PC-9 (cell line): ENCODE measurements at regions not wholly inside any gene's neighbourhood (a gene's known extent, or its start where the extent isn't known, plus 50 kb on each side); places are given as distances from the start of the nearest gene placed in this dataset.

Source experiments
- BruUV-seq: library from RNA; stranded (reverse); fragments of 400-500 nt; replicated peaks from 2 replicates; lab custom pipeline; 2021; lab: Mats Ljungman, UMichigan
- CTCF ChIA-PET: fragments of 300-600 bp; sonication (Branson Sonifier 250); formaldehyde crosslinking; loops from one replicate; lab custom pipeline; 2022; ENCODE audit warnings: antibody characterized with exemption; lab: Charles Lee
- POLR2A ChIA-PET: fragments of 300-600 bp; sonication (Branson Sonifier 250); formaldehyde crosslinking; loops from one replicate; lab custom pipeline; 2022; ENCODE audit warnings: antibody characterized with exemption; ENCODE audit not compliant: unreplicated experiment; lab: Charles Lee
- DNase-seq, 2 experiments: peaks; one replicate each; pipeline versions ENCODE4 v3.0.0 to v3.0.0-alpha.2; 2015 to 2022; ENCODE audit warnings: mixed read lengths in 1 of 2
- H2AFZ ChIP-seq: fragments of 200-600 bp; sonication (generic); 2 replicates; pipeline ENCODE4 v1.8.1; 2017; ENCODE audit warnings: antibody characterized with exemption
- H3F3A ChIP-seq: fragments of 200-600 bp; sonication (generic); 2 replicates; pipeline ENCODE4 v1.8.1; 2017; ENCODE audit warnings: antibody characterized with exemption, mild to moderate bottlenecking, low read depth; ENCODE audit not compliant: insufficient read depth
- H3K27ac ChIP-seq: fragments of 200-600 bp; sonication (generic); 2 replicates; pipeline ENCODE4 v1.6.1; 2016; ENCODE audit warnings: mixed run types
- H3K27me3 ChIP-seq: fragments of 200-600 bp; sonication (generic); 2 replicates; pipeline ENCODE4 v1.6.1; 2016; ENCODE audit warnings: low read depth, mixed run types; ENCODE audit not compliant: insufficient read depth
- H3K36me3 ChIP-seq: fragments of 200-600 bp; sonication (generic); 2 replicates; pipeline ENCODE4 v1.6.1; 2016; ENCODE audit warnings: low read depth, mixed run types
- H3K4me1 ChIP-seq: fragments of 200-600 bp; sonication (generic); replicated peaks from 2 replicates; pipeline ENCODE4 v1.6.1; 2016; ENCODE audit warnings: mixed run types; ENCODE audit not compliant: insufficient read depth
- H3K4me2 ChIP-seq: fragments of 200-600 bp; sonication (generic); 2 replicates; pipeline ENCODE4 v1.6.1; 2017; ENCODE audit warnings: mixed run types
- H3K4me3 ChIP-seq: fragments of 200-600 bp; sonication (generic); 2 replicates; pipeline ENCODE4 v1.6.1; 2016; ENCODE audit warnings: mixed run types
- H3K79me2 ChIP-seq: fragments of 200-600 bp; sonication (generic); 2 replicates; pipeline ENCODE4 v1.6.1; 2017; ENCODE audit warnings: low read depth, mixed run types
- H3K9me2 ChIP-seq: fragments of 200-600 bp; sonication (generic); 2 replicates; pipeline ENCODE4 v1.8.1; 2017; ENCODE audit warnings: mild to moderate bottlenecking; ENCODE audit not compliant: insufficient read depth
- H3K9me3 ChIP-seq: fragments of 200-600 bp; sonication (generic); 2 replicates; pipeline ENCODE4 v1.8.1; 2016; ENCODE audit warnings: low read depth; ENCODE audit not compliant: insufficient read depth
- H4K20me1 ChIP-seq: fragments of 200-600 bp; sonication (generic); 2 replicates; pipeline ENCODE4 v1.8.1; 2017; ENCODE audit not compliant: insufficient read depth
- CTCF ChIP-seq: fragments of 200-600 bp; sonication (generic); conservative IDR thresholded peaks from 2 replicates; pipeline ENCODE4 v1.6.1; 2017; ENCODE audit warnings: mixed run types, antibody characterized with exemption, mild to moderate bottlenecking, moderate library complexity
- EZH2 ChIP-seq: fragments of 200-600 bp; sonication (generic); IDR thresholded peaks from 2 replicates; pipeline ENCODE4 v1.8.0; 2017; ENCODE audit warnings: antibody characterized with exemption, low read depth
- intact Hi-C: fragments of 100-400 bp; cut with micrococcal nuclease; formaldehyde crosslinking; loops from one replicate; pipeline ENCODE4 v1.10.0; 2022; ENCODE audit not compliant: unreplicated experiment

DNA sequence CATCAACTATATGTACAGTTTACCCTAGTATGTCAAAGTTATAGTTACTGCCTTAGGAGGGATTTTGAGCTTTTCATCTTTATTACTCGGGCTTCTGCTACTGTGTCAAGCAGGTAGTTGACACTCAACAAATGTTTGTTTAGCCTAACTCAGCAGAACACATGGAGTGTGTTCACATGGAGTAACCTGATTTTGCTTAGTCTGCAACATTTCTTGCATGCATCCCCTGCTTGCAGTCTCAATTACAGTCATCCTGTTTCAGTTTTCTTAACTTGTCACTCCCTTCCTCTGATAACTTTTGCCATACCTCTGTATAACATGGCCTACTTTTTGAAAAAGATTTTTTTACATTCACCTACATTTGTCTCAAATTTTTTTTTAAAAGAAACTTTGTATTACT is 135.5 kb downstream of the NMUR2 start:
- ChIA-PET CTCF (no interaction called here), POLR2A (no interaction called here)
- no peaks in the 10 kb centered on the region for H3K79me2 ChIP-seq
- H3K36me3 ChIP-seq: no peaks in the 10 kb centered on the region
- no peaks in the 10 kb centered on the region for H4K20me1 ChIP-seq
- H3K27me3 ChIP-seq: no peaks in the 10 kb centered on the region
- intact Hi-C loops: no loop called here
- no peak overlapping the region for H3K27ac ChIP-seq
- no peaks in the 10 kb centered on the region for H3F3A ChIP-seq
- TF ChIP-seq EZH2 (no peak), CTCF (no peak)
- H2AFZ ChIP-seq: no peak overlapping the region
- H3K9me2 ChIP-seq: no peaks in the 10 kb centered on the region
- H3K4me2 ChIP-seq: no peak overlapping the region
- no peaks in the 10 kb centered on the region for H3K4me1 ChIP-seq
- no TSS peak for BruUV-seq
- no peak overlapping the region for H3K4me3 ChIP-seq
- no peak for DNase-seq
- H3K9me3 ChIP-seq: no peaks in the 10 kb centered on the region

- no peaks in the 10 kb centered on the region for H3K79me2 ChIP-seq
- ChIA-PET POLR2A (no interaction called here), CTCF (no interaction called here)
- H4K20me1 ChIP-seq: no peaks in the 10 kb centered on the region
- BruUV-seq: no TSS peak
- TF ChIP-seq CTCF (no peak), EZH2 (no peak)
- no peak for DNase-seq
- H3K27ac ChIP-seq: no peak overlapping the region
- no peaks in the 10 kb centered on the region for H3K4me1 ChIP-seq
- no peaks in the 10 kb centered on the region for H3K36me3 ChIP-seq
- H3K4me2 ChIP-seq: no peak overlapping the region
- no peaks in the 10 kb centered on the region for H3F3A ChIP-seq
- H2AFZ ChIP-seq: no peak overlapping the region
- H3K27me3 ChIP-seq: peaks cover 3% of the 10 kb centered on the region; the same call in 1 of the 2 replicates
- H3K4me3 ChIP-seq: no peak overlapping the region
- H3K9me3 ChIP-seq: no peaks in the 10 kb centered on the region
- no peaks in the 10 kb centered on the region for H3K9me2 ChIP-seq
- intact Hi-C loops: no loop called here
These were observed 140.3 kb downstream of the NMUR2 start for GRCh38 chr5:152264645-152265254.

DNA sequence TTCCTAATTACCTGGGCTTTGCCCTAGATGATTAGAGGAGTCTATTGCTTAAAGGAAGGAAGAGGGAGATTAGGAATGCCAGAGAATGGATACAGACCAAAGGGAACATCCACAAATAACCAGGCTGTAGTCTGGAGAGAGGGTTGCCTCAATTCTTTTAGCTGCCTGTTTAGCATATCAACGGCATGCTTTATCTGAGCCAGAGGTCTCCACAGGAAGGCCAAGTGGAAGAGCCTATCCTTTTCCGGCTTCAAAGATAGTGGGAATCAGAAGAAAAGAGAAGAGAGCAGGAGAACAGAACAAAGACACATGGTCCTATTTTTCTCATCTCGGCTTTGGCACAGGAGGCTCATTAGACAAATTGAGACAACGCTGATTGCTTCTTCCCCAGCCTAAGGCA is 142.4 kb downstream of the NMUR2 start:
- Histone ChIP-seq H3K9me2 (no peaks in the 10 kb centered on the region), H3F3A (no peaks in the 10 kb centered on the region), H3K27me3 (peaks cover 3% of the 10 kb centered on the region; the same call in 1 of the 2 replicates), H3K9me3 (no peaks in the 10 kb centered on the region), H2AFZ (no peak overlapping the region), H3K36me3 (no peaks in the 10 kb centered on the region), H3K27ac (no peak overlapping the region), H3K4me2 (no peak overlapping the region), H3K4me1 (no peaks in the 10 kb centered on the region), H3K79me2 (no peaks in the 10 kb centered on the region), H4K20me1 (no peaks in the 10 kb centered on the region), H3K4me3 (no peak overlapping the region)
- no peak for DNase-seq
- ChIA-PET POLR2A (no interaction called here), CTCF (no interaction called here)
- TF ChIP-seq CTCF (no peak), EZH2 (no peak)
- intact Hi-C loops: no loop called here
- BruUV-seq: no TSS peak
